ENCODE measurements at regions not wholly inside any gene's neighbourhood (a gene's known extent, or its start where the extent isn't known, plus 50 kb on each side); places are given as distances from the start of the nearest gene placed in this dataset.

DNA sequence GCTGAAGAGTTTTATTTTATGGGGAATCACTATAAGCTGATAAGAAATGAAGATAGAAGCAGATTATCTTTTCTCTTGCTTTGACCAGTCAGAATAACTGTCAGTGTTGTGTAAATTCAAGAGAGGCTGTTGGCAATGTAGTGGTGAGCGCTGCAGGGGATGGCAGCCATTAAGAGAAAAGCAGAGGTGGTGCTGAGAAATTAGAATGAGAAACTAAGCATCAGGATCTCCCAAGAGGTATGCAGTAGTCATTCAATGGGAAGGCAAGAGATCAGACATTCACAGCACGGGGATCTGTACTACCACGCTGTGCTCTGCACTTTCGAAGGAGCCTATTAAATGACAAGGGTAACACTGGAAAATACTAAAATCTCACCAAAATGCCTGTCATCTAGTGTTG lies 768.5 kb upstream of the ACO1 start:
- TF ChIP-seq POLR2AphosphoS5 (IDR thresholded peaks at IDR 0.05; ENCODE audit: insufficient read depth, low read depth, low read length): no peak
- TF ChIP-seq, protein P1, sequence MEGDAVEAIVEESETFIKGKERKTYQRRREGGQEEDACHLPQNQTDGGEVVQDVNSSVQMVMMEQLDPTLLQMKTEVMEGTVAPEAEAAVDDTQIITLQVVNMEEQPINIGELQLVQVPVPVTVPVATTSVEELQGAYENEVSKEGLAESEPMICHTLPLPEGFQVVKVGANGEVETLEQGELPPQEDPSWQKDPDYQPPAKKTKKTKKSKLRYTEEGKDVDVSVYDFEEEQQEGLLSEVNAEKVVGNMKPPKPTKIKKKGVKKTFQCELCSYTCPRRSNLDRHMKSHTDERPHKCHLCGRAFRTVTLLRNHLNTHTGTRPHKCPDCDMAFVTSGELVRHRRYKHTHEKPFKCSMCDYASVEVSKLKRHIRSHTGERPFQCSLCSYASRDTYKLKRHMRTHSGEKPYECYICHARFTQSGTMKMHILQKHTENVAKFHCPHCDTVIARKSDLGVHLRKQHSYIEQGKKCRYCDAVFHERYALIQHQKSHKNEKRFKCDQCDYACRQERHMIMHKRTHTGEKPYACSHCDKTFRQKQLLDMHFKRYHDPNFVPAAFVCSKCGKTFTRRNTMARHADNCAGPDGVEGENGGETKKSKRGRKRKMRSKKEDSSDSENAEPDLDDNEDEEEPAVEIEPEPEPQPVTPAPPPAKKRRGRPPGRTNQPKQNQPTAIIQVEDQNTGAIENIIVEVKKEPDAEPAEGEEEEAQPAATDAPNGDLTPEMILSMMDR (IDR thresholded peaks at IDR 0.05; ENCODE audit: extremely low read depth in 1 of 2, insufficient read depth in 1 of 2, low read depth in 1 of 2, low read length in 2 of 2): no peak
- TF ChIP-seq, protein P2, sequence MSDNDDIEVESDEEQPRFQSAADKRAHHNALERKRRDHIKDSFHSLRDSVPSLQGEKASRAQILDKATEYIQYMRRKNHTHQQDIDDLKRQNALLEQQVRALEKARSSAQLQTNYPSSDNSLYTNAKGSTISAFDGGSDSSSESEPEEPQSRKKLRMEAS (IDR thresholded peaks at IDR 0.05; ENCODE audit: insufficient read depth, insufficient read length): no peak
- no peak for TF ChIP-seq EZH2 (IDR thresholded peaks at IDR 0.05; ENCODE audit: borderline replicate concordance, low read depth, low read length, severe bottlenecking)
- no peak for TF ChIP-seq FOS (IDR thresholded peaks at IDR 0.05; ENCODE audit: borderline replicate concordance, insufficient read depth, low read length)
- no peak for TF ChIP-seq POLR2A (IDR thresholded peaks at IDR 0.05; ENCODE audit: low read depth, low read length)
- no peak for TF ChIP-seq JUN (IDR thresholded peaks at IDR 0.05; ENCODE audit: borderline replicate concordance, insufficient read depth, insufficient read length, low read depth)
- TF ChIP-seq GATA2 (IDR thresholded peaks at IDR 0.05; ENCODE audit: insufficient read depth, insufficient read length, low read depth, low read length): no peak
- TF ChIP-seq MYC (IDR thresholded peaks at IDR 0.05; ENCODE audit: low read depth, low read length): no peak
- no peak for FAIRE-seq
- CTCF ChIA-PET: no interaction called here

More for the DNA sequence above, 768.5 kb upstream of the ACO1 start:
- Histone ChIP-seq H3K4me1 (ENCODE audit: control insufficient read depth, extremely low read depth, insufficient read depth, low read length) (peaks cover 21% of the 10 kb centered on the region), H2AFZ (ENCODE audit: low read depth, low read length) (no peak overlapping the region), H3K79me2 (ENCODE audit: control insufficient read depth, insufficient read depth, low read length) (no peaks in the 10 kb centered on the region), H3K27ac (ENCODE audit: insufficient read depth, low read depth, low read length) (no peak overlapping the region), H3K9ac (replicated peaks; ENCODE audit: extremely low read depth, insufficient read depth, low read length) (no peak overlapping the region), H3K9me3 (replicated peaks; ENCODE audit: control insufficient read depth, insufficient read depth, low read length) (no peaks in the 10 kb centered on the region), H3K9me1 (replicated peaks; ENCODE audit: control insufficient read depth, extremely low read depth, insufficient read depth, low read length) (no peaks in the 10 kb centered on the region), H4K20me1 (replicated peaks; ENCODE audit: control insufficient read depth, extremely low read depth, insufficient read depth, low read length) (no peaks in the 10 kb centered on the region), H3K27me3 (ENCODE audit: control insufficient read depth in 2 of 2, insufficient read depth in 2 of 2, low read length in 2 of 2) (no peaks in the 10 kb centered on the region), H3K36me3 (ENCODE audit: control insufficient read depth in 2 of 2, extremely low read depth in 1 of 2, insufficient read depth in 2 of 2, low read length in 2 of 2) (no peaks in the 10 kb centered on the region), H3K4me2 (ENCODE audit: insufficient read depth, low read length) (no peak overlapping the region), H3K4me3 (replicated peaks in 1 of 3; ENCODE audit: insufficient read depth in 1 of 3, low read depth in 1 of 3, low read length in 3 of 3) (no peak overlapping the region)
- DNase-seq (ENCODE audit: low read depth, low spot score): no peak
- intact Hi-C loops (cut with micrococcal nuclease): loop anchor here (10.0 kb wide), 1 partner anchor 221 kb away; no protein-coding TSS in a partner anchor
- dilution Hi-C loops (cut with MboI; ENCODE audit: extremely low pct_ligation_motif_present, low sequenced_read_pairs): no loop called here
- no TSS peak for BruUV-seq (replicated peaks)
- POLR2A ChIA-PET: no interaction called here
